ENCODE measurements at regions not wholly inside any gene's neighbourhood (a gene's known extent, or its start where the extent isn't known, plus 50 kb on each side); places are given as distances from the start of the nearest gene placed in this dataset.

GRCh38 chr1:66438501-66438900, 95.5 kb upstream of the SGIP1 start:
- Histone ChIP-seq H3K36me3 (ENCODE audit: insufficient read depth, low read length) (no peaks in the 10 kb centered on the region), H3K4me1 (ENCODE audit: insufficient read depth, low read length, severe bottlenecking) (peaks cover 37% of the 10 kb centered on the region), H3K4me2 (ENCODE audit: low read length) (no peak overlapping the region; the same call in 1 of the 2 replicates), H3K79me2 (ENCODE audit: insufficient read depth, low read length) (no peaks in the 10 kb centered on the region), H3K9me2 (ENCODE audit: low read depth, low read length) (no peaks in the 10 kb centered on the region), H3K9ac (ENCODE audit: low read length) (no peak overlapping the region), H3K27ac (ENCODE audit: low read depth, low read length, poor library complexity, severe bottlenecking) (no peak overlapping the region), H3K9me3 (ENCODE audit: low read length) (no peaks in the 10 kb centered on the region), H3K27me3 (ENCODE audit: insufficient read depth, low read length) (no peaks in the 10 kb centered on the region), H3F3A (ENCODE audit: insufficient read depth, low read length) (no peaks in the 10 kb centered on the region), H3K4me3 (ENCODE audit: low read depth, low read length, poor library complexity, severe bottlenecking) (no peak overlapping the region), H4K20me1 (ENCODE audit: insufficient read depth, low read length) (no peaks in the 10 kb centered on the region), H2AFZ (ENCODE audit: low read length) (no peak overlapping the region)
- TF ChIP-seq EZH2 (IDR thresholded peaks at IDR 0.05; ENCODE audit: borderline replicate concordance, low read length) (no peak), CTCF (IDR thresholded peaks at IDR 0.05; ENCODE audit: low read length) (no peak)

- TF ChIP-seq CTCF (IDR thresholded peaks at IDR 0.05; ENCODE audit: low read length) = no peak
- Histone ChIP-seq H3K9me2 (ENCODE audit: low read depth, low read length) (no peaks in the 10 kb centered on the region), H3K4me2 (ENCODE audit: low read length) (peak overlapping the region; percentile 10; the same call in 1 of the 2 replicates), H4K20me1 (ENCODE audit: insufficient read depth, low read length) (no peaks in the 10 kb centered on the region), H3K9me3 (ENCODE audit: low read length) (no peaks in the 10 kb centered on the region), H3K4me1 (ENCODE audit: insufficient read depth, low read length, severe bottlenecking) (peaks cover 41% of the 10 kb centered on the region), H3K27ac (ENCODE audit: low read depth, low read length, poor library complexity, severe bottlenecking) (no peak overlapping the region), H3K9ac (ENCODE audit: low read length) (no peak overlapping the region), H3K27me3 (ENCODE audit: insufficient read depth, low read length) (no peaks in the 10 kb centered on the region), H2AFZ (ENCODE audit: low read length) (no peak overlapping the region), H3K4me3 (ENCODE audit: low read depth, low read length, poor library complexity, severe bottlenecking) (no peak overlapping the region), H3K79me2 (ENCODE audit: insufficient read depth, low read length) (no peaks in the 10 kb centered on the region), H3F3A (ENCODE audit: insufficient read depth, low read length) (no peaks in the 10 kb centered on the region), H3K36me3 (ENCODE audit: insufficient read depth, low read length) (no peaks in the 10 kb centered on the region)
Observed at GRCh38 chr1:66439031-66439740, 94.8 kb upstream of the SGIP1 start.

- Histone ChIP-seq H3K36me3 (ENCODE audit: insufficient read depth, low read length) (no peaks in the 10 kb centered on the region), H3K27ac (ENCODE audit: low read depth, low read length, poor library complexity, severe bottlenecking) (peak overlapping the region; percentile 9), H3K27me3 (ENCODE audit: insufficient read depth, low read length) (no peaks in the 10 kb centered on the region), H3K79me2 (ENCODE audit: insufficient read depth, low read length) (no peaks in the 10 kb centered on the region), H3K4me1 (ENCODE audit: insufficient read depth, low read length, severe bottlenecking) (peaks cover 39% of the 10 kb centered on the region), H3F3A (ENCODE audit: insufficient read depth, low read length) (no peaks in the 10 kb centered on the region), H4K20me1 (ENCODE audit: insufficient read depth, low read length) (no peaks in the 10 kb centered on the region), H3K9me2 (ENCODE audit: low read depth, low read length) (no peaks in the 10 kb centered on the region), H3K9me3 (ENCODE audit: low read length) (no peaks in the 10 kb centered on the region), H3K4me2 (ENCODE audit: low read length) (no peak overlapping the region), H3K4me3 (ENCODE audit: low read depth, low read length, poor library complexity, severe bottlenecking) (no peak overlapping the region), H3K9ac (ENCODE audit: low read length) (no peak overlapping the region), H2AFZ (ENCODE audit: low read length) (no peak overlapping the region)
- TF ChIP-seq CTCF (IDR thresholded peaks at IDR 0.05; ENCODE audit: low read length) = peak; percentile 34; the same call in 1 of the 2 replicates
- no peak for TF ChIP-seq EZH2 (IDR thresholded peaks at IDR 0.05; ENCODE audit: borderline replicate concordance, low read length)
Observed at GRCh38 chr1:66443793-66444192, 90.2 kb upstream of the SGIP1 start.

All from OCI-LY1 (cell line).